ENCODE measurements at regions not wholly inside any gene's neighbourhood (a gene's known extent, or its start where the extent isn't known, plus 50 kb on each side); places are given as distances from the start of the nearest gene placed in this dataset.

- no peak overlapping the region for H3K4me3 ChIP-seq
- no peak overlapping the region for H3K27ac ChIP-seq
- no peaks in the 10 kb centered on the region for H3K36me3 ChIP-seq
- no peak for DNase-seq
- H3K4me1 ChIP-seq, result no peaks in the 10 kb centered on the region
- H3K9me3 ChIP-seq, result no peaks in the 10 kb centered on the region
- TF ChIP-seq CTCF (IDR thresholded peaks at IDR 0.05), result no peak
- H3K27me3 ChIP-seq, result no peaks in the 10 kb centered on the region
Measured at GRCh38 chr6:84524636-84525035, 239.8 kb downstream of the TBX18 start.

- Histone ChIP-seq H3K27ac (no peak overlapping the region), H3K4me1 (no peaks in the 10 kb centered on the region), H3K36me3 (no peaks in the 10 kb centered on the region), H3K4me3 (no peak overlapping the region), H3K27me3 (no peaks in the 10 kb centered on the region), H3K9me3 (no peaks in the 10 kb centered on the region)
- TF ChIP-seq CTCF (IDR thresholded peaks at IDR 0.05) (no peak), POLR2A (IDR thresholded peaks at IDR 0.05) (no peak)
- no peak for DNase-seq
Measured at GRCh38 chr6:84522135-84522549, 242.3 kb downstream of the TBX18 start.

- TF ChIP-seq POLR2A (IDR thresholded peaks at IDR 0.05), result no peak
Measured at GRCh38 chr6:84521511-84521910, 242.9 kb downstream of the TBX18 start.

GRCh38 chr6:84517741-84518530, 246.5 kb downstream of the TBX18 start:
- Histone ChIP-seq H3K9me3 (no peaks in the 10 kb centered on the region), H3K4me3 (no peak overlapping the region), H3K27ac (no peak overlapping the region), H3K27me3 (no peaks in the 10 kb centered on the region), H3K36me3 (no peaks in the 10 kb centered on the region), H3K4me1 (no peaks in the 10 kb centered on the region)
- DNase-seq, result no peak
- no peak for TF ChIP-seq POLR2A (IDR thresholded peaks at IDR 0.05)
- TF ChIP-seq CTCF (IDR thresholded peaks at IDR 0.05), result no peak

More at GRCh38 chr6:84521511-84521910, 242.9 kb downstream of the TBX18 start:
- Histone ChIP-seq H3K4me1 (no peaks in the 10 kb centered on the region), H3K4me3 (no peak overlapping the region), H3K27me3 (no peaks in the 10 kb centered on the region), H3K9me3 (no peaks in the 10 kb centered on the region), H3K27ac (no peak overlapping the region), H3K36me3 (no peaks in the 10 kb centered on the region)
- no peak for DNase-seq

- DNase-seq, result no peak
- Histone ChIP-seq H3K4me3 (no peak overlapping the region), H3K27ac (no peak overlapping the region), H3K27me3 (no peaks in the 10 kb centered on the region), H3K4me1 (no peaks in the 10 kb centered on the region), H3K36me3 (no peaks in the 10 kb centered on the region), H3K9me3 (no peaks in the 10 kb centered on the region)
- TF ChIP-seq CTCF (IDR thresholded peaks at IDR 0.05), result no peak
- TF ChIP-seq POLR2A (IDR thresholded peaks at IDR 0.05), result no peak
Measured at GRCh38 chr6:84516154-84516553, 248.2 kb downstream of the TBX18 start.

GRCh38 chr6:84515067-84515466, 249.3 kb downstream of the TBX18 start:
- no peaks in the 10 kb centered on the region for H3K27me3 ChIP-seq
- H3K4me1 ChIP-seq, result no peaks in the 10 kb centered on the region
- no peaks in the 10 kb centered on the region for H3K36me3 ChIP-seq
- H3K27ac ChIP-seq, result no peak overlapping the region
- no peak overlapping the region for H3K4me3 ChIP-seq
- H3K9me3 ChIP-seq, result no peaks in the 10 kb centered on the region
- no peak for TF ChIP-seq CTCF (IDR thresholded peaks at IDR 0.05)
- TF ChIP-seq POLR2A (IDR thresholded peaks at IDR 0.05), result no peak
- no peak for DNase-seq
